ENCODE measurements at regions not wholly inside any gene's neighbourhood (a gene's known extent, or its start where the extent isn't known, plus 50 kb on each side); places are given as distances from the start of the nearest gene placed in this dataset.

DNA sequence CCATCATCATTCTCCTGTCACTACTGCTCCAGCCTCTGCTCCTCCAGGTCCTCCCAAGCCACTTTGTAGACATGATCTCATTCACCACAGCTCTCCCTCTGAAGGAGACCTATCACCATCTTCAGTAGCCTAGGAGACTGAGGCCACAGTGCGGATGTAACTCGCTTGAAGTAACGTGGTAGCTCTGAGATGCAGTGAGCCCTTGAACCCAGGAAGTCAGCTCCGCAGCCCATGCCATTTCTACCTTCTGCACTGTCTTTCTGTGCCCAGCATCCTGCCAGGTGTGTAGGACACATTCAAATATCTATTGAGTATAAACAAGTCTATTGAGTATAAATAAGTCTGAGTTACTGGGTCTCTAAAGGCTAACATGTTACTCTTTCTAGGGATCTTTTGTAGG is 164.4 kb downstream of the CDH26 start:
- no peak for TF ChIP-seq POLR2A (IDR thresholded peaks at IDR 0.05; ENCODE audit: low read depth, low read length)
- TF ChIP-seq TAF1 (IDR thresholded peaks at IDR 0.05; ENCODE audit: low read depth, low read length) = no peak
- TF ChIP-seq POU2F2 (IDR thresholded peaks at IDR 0.05; ENCODE audit: low read depth, low read length) = no peak

Data from GM12891 (cell line).